WTC11 (cell line): ENCODE measurements at regions not wholly inside any gene's neighbourhood (a gene's known extent, or its start where the extent isn't known, plus 50 kb on each side); places are given as distances from the start of the nearest gene placed in this dataset.

Experiments used
- ATAC-seq: fragments of 200-7000 bp; cut with Tn5 transposase; 2 replicates; pipeline ENCODE4 v1.10.0; 2021; ENCODE audit warnings: mild to moderate bottlenecking, moderate library complexity
- CTCF ChIA-PET: fragments of 300-600 bp; sonication (Branson Sonifier 250); formaldehyde crosslinking; loops from one replicate; lab custom pipeline; 2021; ENCODE audit warnings: antibody characterized with exemption; lab: Charles Lee
- POLR2A ChIA-PET: fragments of 350-600 bp; sonication (Branson Sonifier 250); formaldehyde crosslinking; loops from one replicate; lab custom pipeline; 2021; ENCODE audit warnings: antibody characterized with exemption; lab: Charles Lee
- DNase-seq: peaks from one replicate; pipeline ENCODE4 v3.0.0; 2021; ENCODE audit warnings: low spot score
- H3K27ac Mint-ChIP-seq: 2 replicates; pipeline ENCODE4 v1.8.0; 2021; ENCODE audit warnings: mixed read lengths
- H3K27me3 Mint-ChIP-seq: 2 replicates; pipeline ENCODE4 v1.8.0; 2021; ENCODE audit warnings: low read depth, mild to moderate bottlenecking, moderate library complexity, mixed read lengths
- H3K36me3 Mint-ChIP-seq: 2 replicates; pipeline ENCODE4 v1.8.0; 2021; ENCODE audit warnings: mixed read lengths
- H3K4me1 Mint-ChIP-seq: 2 replicates; pipeline ENCODE4 v1.8.0; 2022; ENCODE audit warnings: mixed read lengths
- H3K4me3 Mint-ChIP-seq: 2 replicates; pipeline ENCODE4 v1.8.0; 2021; ENCODE audit warnings: mild to moderate bottlenecking, moderate library complexity, mixed read lengths
- H3K9me3 Mint-ChIP-seq: 2 replicates; pipeline ENCODE4 v1.8.0; 2021; ENCODE audit warnings: mixed read lengths
- GTF2I ChIP-seq: fragments of 250-450 bp; sonication (Bioruptor Pico); conservative IDR thresholded peaks from 2 replicates; pipeline ENCODE4 v1.4.0; 2021; ENCODE audit warnings: mild to moderate bottlenecking
- HMGA2 ChIP-seq: fragments of 250-450 bp; sonication (Bioruptor Pico); IDR thresholded peaks from 2 replicates; pipeline ENCODE4 v1.4.0; 2021; ENCODE audit warnings: mild to moderate bottlenecking, moderate library complexity
- JUN ChIP-seq: sonication (generic); formaldehyde crosslinking; IDR thresholded peaks from 2 replicates; pipeline ENCODE4 v1.8.0; 2023; ENCODE audit warnings: mild to moderate bottlenecking, missing genetic modification reagents
- TEAD1 ChIP-seq: sonication (generic); formaldehyde crosslinking; IDR thresholded peaks from 2 replicates; pipeline ENCODE4 v1.8.0; 2022; ENCODE audit warnings: mild to moderate bottlenecking, missing genetic modification reagents
- ZNF263 ChIP-seq: sonication (generic); formaldehyde crosslinking; IDR thresholded peaks from 2 replicates; pipeline ENCODE4 v1.8.1; 2022; ENCODE audit warnings: low read depth, mild to moderate bottlenecking, moderate library complexity, missing genetic modification reagents
- TF ChIP-seq, protein P1 (sequence below): sonication (generic); formaldehyde crosslinking; IDR thresholded peaks from 2 replicates; pipeline ENCODE4 v1.8.1; 2023; ENCODE audit warnings: mild to moderate bottlenecking, missing genetic modification reagents, borderline replicate concordance
- TF ChIP-seq, protein P2 (sequence below): sonication (generic); formaldehyde crosslinking; IDR thresholded peaks from 2 replicates; pipeline ENCODE4 v1.8.1; 2022; ENCODE audit warnings: mild to moderate bottlenecking, missing genetic modification reagents, moderate library complexity, borderline replicate concordance
- TF ChIP-seq, protein P3 (sequence below): sonication (generic); formaldehyde crosslinking; IDR thresholded peaks from 2 replicates; pipeline ENCODE4 v1.8.1; 2023; ENCODE audit warnings: mild to moderate bottlenecking, missing genetic modification reagents, moderate library complexity
- TF ChIP-seq, protein P4 (sequence below): fragments of 200-600 bp; IDR thresholded peaks from 2 replicates; pipeline ENCODE4 v1.8.0; 2022; ENCODE audit warnings: antibody characterized with exemption
- TF ChIP-seq, protein P5 (sequence below): fragments of 250-450 bp; sonication (Bioruptor Pico); IDR thresholded peaks from 2 replicates; pipeline ENCODE4 v1.9.0; 2021; ENCODE audit warnings: mild to moderate bottlenecking, borderline replicate concordance
- TF ChIP-seq, protein P6 (sequence below): fragments of 250-450 bp; sonication (Bioruptor Pico); IDR thresholded peaks from 2 replicates; pipeline ENCODE4 v1.9.0; 2021; ENCODE audit warnings: mild to moderate bottlenecking
- TF ChIP-seq, protein P7 (sequence below): sonication (generic); formaldehyde crosslinking; IDR thresholded peaks from 2 replicates; pipeline ENCODE4 v1.8.0; 2023; ENCODE audit warnings: missing genetic modification reagents, mild to moderate bottlenecking, borderline replicate concordance
- TF ChIP-seq, protein P8 (sequence below): sonication (generic); formaldehyde crosslinking; IDR thresholded peaks from 2 replicates; pipeline ENCODE4 v1.8.1; 2022; ENCODE audit warnings: low read depth, mild to moderate bottlenecking, moderate library complexity, missing genetic modification reagents, borderline replicate concordance

DNA sequence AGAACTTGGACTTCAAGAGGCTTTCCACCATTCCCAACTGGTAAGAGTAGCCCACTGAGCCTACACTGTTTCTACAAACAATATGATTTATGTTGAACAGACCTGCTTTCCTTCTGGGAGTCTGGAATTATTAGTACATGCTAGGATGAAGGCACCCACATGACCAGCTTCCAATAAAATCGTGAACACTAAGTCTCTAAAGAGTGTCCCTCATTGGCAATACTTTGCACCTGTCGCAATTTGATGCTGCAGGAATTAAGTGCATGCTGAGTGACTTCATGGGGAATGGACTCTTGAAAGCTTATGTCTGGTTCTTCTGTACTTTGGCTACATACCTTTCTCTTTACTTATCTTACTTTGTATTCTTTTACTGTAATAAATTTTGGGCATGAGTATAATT, 305.2 kb upstream of the GHITM start (continued):
- TF ChIP-seq, protein P1, sequence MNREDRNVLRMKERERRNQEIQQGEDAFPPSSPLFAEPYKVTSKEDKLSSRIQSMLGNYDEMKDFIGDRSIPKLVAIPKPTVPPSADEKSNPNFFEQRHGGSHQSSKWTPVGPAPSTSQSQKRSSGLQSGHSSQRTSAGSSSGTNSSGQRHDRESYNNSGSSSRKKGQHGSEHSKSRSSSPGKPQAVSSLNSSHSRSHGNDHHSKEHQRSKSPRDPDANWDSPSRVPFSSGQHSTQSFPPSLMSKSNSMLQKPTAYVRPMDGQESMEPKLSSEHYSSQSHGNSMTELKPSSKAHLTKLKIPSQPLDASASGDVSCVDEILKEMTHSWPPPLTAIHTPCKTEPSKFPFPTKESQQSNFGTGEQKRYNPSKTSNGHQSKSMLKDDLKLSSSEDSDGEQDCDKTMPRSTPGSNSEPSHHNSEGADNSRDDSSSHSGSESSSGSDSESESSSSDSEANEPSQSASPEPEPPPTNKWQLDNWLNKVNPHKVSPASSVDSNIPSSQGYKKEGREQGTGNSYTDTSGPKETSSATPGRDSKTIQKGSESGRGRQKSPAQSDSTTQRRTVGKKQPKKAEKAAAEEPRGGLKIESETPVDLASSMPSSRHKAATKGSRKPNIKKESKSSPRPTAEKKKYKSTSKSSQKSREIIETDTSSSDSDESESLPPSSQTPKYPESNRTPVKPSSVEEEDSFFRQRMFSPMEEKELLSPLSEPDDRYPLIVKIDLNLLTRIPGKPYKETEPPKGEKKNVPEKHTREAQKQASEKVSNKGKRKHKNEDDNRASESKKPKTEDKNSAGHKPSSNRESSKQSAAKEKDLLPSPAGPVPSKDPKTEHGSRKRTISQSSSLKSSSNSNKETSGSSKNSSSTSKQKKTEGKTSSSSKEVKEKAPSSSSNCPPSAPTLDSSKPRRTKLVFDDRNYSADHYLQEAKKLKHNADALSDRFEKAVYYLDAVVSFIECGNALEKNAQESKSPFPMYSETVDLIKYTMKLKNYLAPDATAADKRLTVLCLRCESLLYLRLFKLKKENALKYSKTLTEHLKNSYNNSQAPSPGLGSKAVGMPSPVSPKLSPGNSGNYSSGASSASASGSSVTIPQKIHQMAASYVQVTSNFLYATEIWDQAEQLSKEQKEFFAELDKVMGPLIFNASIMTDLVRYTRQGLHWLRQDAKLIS (CRISPR knock-in tag): no peak
- no peak for TF ChIP-seq JUN (CRISPR knock-in tag)
- no peak for TF ChIP-seq TEAD1 (CRISPR knock-in tag)
- no peak for TF ChIP-seq HMGA2 (CRISPR knock-in tag)

DNA sequence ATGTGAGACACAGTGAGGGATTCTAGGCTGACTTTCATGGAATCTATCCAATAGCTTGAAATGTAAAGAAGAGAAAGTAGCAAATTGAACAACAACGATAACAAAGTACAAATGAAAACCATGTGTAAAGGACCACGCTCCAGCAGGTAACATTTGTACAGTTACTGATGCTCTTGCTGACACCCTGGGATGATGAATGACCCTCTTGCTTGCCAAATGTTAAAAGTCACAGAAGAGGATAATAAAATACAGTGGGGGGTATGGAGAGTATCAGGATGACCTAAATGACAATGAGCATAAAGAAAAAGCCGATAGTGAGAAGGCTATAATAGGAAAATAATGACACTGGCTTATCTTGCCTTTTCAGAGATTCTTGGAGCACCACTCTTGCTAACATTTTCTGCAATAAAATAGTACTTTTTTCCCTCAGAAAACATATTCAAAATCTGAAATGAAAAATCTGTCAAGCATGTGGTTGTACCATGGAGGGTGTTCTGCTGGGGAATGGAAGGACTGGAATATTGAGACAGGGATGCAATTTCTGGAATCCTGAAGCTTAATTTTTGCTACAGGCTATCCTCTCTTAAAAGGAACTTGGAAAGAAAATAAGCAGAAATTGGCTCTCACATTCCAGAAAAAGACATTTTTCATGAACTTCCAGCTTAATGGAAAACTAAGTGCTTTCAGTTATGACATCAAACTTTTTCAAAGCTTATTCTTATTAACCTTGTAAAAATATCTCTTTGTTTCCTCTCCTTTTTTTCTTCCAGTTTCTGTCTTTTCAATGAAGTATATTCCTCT, 303.2 kb upstream of the GHITM start:
- no peaks in the 10 kb centered on the region for H3K4me1 Mint-ChIP-seq
- H3K27ac Mint-ChIP-seq: no peak overlapping the region; the same call in 1 of the 2 replicates
- ChIA-PET POLR2A (no interaction called here), CTCF (no interaction called here)
- no peak overlapping the region for H3K4me3 Mint-ChIP-seq
- ATAC-seq (no peak), DNase-seq (no peak)
- peaks cover 3% of the 10 kb centered on the region; the same call in 1 of the 2 replicates for H3K9me3 Mint-ChIP-seq
- no peaks in the 10 kb centered on the region for H3K27me3 Mint-ChIP-seq
- H3K36me3 Mint-ChIP-seq: no peaks in the 10 kb centered on the region
- TF ChIP-seq, protein P2, sequence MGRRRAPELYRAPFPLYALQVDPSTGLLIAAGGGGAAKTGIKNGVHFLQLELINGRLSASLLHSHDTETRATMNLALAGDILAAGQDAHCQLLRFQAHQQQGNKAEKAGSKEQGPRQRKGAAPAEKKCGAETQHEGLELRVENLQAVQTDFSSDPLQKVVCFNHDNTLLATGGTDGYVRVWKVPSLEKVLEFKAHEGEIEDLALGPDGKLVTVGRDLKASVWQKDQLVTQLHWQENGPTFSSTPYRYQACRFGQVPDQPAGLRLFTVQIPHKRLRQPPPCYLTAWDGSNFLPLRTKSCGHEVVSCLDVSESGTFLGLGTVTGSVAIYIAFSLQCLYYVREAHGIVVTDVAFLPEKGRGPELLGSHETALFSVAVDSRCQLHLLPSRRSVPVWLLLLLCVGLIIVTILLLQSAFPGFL (CRISPR knock-in tag): no peak
- TF ChIP-seq GTF2I (no peak), ZNF263 (CRISPR knock-in tag) (no peak)
- TF ChIP-seq, protein P3, sequence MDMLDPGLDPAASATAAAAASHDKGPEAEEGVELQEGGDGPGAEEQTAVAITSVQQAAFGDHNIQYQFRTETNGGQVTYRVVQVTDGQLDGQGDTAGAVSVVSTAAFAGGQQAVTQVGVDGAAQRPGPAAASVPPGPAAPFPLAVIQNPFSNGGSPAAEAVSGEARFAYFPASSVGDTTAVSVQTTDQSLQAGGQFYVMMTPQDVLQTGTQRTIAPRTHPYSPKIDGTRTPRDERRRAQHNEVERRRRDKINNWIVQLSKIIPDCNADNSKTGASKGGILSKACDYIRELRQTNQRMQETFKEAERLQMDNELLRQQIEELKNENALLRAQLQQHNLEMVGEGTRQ: no peak
- TF ChIP-seq, protein P4, sequence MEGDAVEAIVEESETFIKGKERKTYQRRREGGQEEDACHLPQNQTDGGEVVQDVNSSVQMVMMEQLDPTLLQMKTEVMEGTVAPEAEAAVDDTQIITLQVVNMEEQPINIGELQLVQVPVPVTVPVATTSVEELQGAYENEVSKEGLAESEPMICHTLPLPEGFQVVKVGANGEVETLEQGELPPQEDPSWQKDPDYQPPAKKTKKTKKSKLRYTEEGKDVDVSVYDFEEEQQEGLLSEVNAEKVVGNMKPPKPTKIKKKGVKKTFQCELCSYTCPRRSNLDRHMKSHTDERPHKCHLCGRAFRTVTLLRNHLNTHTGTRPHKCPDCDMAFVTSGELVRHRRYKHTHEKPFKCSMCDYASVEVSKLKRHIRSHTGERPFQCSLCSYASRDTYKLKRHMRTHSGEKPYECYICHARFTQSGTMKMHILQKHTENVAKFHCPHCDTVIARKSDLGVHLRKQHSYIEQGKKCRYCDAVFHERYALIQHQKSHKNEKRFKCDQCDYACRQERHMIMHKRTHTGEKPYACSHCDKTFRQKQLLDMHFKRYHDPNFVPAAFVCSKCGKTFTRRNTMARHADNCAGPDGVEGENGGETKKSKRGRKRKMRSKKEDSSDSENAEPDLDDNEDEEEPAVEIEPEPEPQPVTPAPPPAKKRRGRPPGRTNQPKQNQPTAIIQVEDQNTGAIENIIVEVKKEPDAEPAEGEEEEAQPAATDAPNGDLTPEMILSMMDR: no peak
- TF ChIP-seq, protein P5, sequence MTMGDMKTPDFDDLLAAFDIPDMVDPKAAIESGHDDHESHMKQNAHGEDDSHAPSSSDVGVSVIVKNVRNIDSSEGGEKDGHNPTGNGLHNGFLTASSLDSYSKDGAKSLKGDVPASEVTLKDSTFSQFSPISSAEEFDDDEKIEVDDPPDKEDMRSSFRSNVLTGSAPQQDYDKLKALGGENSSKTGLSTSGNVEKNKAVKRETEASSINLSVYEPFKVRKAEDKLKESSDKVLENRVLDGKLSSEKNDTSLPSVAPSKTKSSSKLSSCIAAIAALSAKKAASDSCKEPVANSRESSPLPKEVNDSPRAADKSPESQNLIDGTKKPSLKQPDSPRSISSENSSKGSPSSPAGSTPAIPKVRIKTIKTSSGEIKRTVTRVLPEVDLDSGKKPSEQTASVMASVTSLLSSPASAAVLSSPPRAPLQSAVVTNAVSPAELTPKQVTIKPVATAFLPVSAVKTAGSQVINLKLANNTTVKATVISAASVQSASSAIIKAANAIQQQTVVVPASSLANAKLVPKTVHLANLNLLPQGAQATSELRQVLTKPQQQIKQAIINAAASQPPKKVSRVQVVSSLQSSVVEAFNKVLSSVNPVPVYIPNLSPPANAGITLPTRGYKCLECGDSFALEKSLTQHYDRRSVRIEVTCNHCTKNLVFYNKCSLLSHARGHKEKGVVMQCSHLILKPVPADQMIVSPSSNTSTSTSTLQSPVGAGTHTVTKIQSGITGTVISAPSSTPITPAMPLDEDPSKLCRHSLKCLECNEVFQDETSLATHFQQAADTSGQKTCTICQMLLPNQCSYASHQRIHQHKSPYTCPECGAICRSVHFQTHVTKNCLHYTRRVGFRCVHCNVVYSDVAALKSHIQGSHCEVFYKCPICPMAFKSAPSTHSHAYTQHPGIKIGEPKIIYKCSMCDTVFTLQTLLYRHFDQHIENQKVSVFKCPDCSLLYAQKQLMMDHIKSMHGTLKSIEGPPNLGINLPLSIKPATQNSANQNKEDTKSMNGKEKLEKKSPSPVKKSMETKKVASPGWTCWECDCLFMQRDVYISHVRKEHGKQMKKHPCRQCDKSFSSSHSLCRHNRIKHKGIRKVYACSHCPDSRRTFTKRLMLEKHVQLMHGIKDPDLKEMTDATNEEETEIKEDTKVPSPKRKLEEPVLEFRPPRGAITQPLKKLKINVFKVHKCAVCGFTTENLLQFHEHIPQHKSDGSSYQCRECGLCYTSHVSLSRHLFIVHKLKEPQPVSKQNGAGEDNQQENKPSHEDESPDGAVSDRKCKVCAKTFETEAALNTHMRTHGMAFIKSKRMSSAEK (CRISPR knock-in tag): no peak
- TF ChIP-seq, protein P6, sequence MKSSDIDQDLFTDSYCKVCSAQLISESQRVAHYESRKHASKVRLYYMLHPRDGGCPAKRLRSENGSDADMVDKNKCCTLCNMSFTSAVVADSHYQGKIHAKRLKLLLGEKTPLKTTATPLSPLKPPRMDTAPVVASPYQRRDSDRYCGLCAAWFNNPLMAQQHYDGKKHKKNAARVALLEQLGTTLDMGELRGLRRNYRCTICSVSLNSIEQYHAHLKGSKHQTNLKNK (CRISPR knock-in tag): no peak
- TF ChIP-seq, protein P7, sequence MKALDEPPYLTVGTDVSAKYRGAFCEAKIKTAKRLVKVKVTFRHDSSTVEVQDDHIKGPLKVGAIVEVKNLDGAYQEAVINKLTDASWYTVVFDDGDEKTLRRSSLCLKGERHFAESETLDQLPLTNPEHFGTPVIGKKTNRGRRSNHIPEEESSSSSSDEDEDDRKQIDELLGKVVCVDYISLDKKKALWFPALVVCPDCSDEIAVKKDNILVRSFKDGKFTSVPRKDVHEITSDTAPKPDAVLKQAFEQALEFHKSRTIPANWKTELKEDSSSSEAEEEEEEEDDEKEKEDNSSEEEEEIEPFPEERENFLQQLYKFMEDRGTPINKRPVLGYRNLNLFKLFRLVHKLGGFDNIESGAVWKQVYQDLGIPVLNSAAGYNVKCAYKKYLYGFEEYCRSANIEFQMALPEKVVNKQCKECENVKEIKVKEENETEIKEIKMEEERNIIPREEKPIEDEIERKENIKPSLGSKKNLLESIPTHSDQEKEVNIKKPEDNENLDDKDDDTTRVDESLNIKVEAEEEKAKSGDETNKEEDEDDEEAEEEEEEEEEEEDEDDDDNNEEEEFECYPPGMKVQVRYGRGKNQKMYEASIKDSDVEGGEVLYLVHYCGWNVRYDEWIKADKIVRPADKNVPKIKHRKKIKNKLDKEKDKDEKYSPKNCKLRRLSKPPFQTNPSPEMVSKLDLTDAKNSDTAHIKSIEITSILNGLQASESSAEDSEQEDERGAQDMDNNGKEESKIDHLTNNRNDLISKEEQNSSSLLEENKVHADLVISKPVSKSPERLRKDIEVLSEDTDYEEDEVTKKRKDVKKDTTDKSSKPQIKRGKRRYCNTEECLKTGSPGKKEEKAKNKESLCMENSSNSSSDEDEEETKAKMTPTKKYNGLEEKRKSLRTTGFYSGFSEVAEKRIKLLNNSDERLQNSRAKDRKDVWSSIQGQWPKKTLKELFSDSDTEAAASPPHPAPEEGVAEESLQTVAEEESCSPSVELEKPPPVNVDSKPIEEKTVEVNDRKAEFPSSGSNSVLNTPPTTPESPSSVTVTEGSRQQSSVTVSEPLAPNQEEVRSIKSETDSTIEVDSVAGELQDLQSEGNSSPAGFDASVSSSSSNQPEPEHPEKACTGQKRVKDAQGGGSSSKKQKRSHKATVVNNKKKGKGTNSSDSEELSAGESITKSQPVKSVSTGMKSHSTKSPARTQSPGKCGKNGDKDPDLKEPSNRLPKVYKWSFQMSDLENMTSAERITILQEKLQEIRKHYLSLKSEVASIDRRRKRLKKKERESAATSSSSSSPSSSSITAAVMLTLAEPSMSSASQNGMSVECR (CRISPR knock-in tag): no peak
- TF ChIP-seq, protein P8, sequence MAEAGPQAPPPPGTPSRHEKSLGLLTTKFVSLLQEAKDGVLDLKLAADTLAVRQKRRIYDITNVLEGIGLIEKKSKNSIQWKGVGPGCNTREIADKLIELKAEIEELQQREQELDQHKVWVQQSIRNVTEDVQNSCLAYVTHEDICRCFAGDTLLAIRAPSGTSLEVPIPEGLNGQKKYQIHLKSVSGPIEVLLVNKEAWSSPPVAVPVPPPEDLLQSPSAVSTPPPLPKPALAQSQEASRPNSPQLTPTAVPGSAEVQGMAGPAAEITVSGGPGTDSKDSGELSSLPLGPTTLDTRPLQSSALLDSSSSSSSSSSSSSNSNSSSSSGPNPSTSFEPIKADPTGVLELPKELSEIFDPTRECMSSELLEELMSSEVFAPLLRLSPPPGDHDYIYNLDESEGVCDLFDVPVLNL: no peak
